Epithelial cell of prostate (primary cell): ENCODE measurements at regions not wholly inside any gene's neighbourhood (a gene's known extent, or its start where the extent isn't known, plus 50 kb on each side); places are given as distances from the start of the nearest gene placed in this dataset.

Experiments used
- DNase-seq: peaks from one replicate; pipeline ENCODE4 v3.0.0-alpha.2; 2011; ENCODE audit warnings: low read depth, low spot score
- H3K27ac ChIP-seq: fragments of 450-650 bp; 2 replicates; pipeline ENCODE4 v1.5.1; 2017; ENCODE audit warnings: mild to moderate bottlenecking

- H3K27ac ChIP-seq, result no peak overlapping the region
- DNase-seq, result no peak
Measured at GRCh38 chr17:12362853-12363455, 302.7 kb upstream of the MYOCD start.

DNA sequence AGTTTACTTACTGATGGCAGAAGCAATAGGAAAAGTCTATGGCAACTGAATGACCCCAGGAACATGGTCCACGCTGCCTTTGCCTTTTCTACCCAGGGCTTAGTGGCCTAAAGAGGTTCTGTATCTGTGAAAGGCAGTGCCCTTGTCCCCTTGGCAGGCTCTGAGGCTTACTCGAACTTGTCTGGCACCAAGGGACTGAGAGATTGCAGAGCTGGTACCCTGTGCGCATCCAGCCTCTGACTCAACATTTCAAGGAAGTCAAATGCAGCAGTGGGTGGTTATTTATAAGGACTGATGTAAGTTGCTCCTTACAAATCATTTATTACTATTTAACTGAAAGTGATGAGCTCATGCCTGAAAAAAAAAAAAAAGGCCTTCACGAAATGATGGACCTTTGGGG, 299.9 kb upstream of the MYOCD start:
- no peak overlapping the region for H3K27ac ChIP-seq
- no peak for DNase-seq

GRCh38 chr17:12369065-12369464, 296.6 kb upstream of the MYOCD start:
- DNase-seq, result no peak

GRCh38 chr17:12376276-12376675, 289.4 kb upstream of the MYOCD start:
- H3K27ac ChIP-seq, result no peak overlapping the region
- no peak for DNase-seq

More at GRCh38 chr17:12369065-12369464, 296.6 kb upstream of the MYOCD start:
- H3K27ac ChIP-seq, result no peak overlapping the region

DNA sequence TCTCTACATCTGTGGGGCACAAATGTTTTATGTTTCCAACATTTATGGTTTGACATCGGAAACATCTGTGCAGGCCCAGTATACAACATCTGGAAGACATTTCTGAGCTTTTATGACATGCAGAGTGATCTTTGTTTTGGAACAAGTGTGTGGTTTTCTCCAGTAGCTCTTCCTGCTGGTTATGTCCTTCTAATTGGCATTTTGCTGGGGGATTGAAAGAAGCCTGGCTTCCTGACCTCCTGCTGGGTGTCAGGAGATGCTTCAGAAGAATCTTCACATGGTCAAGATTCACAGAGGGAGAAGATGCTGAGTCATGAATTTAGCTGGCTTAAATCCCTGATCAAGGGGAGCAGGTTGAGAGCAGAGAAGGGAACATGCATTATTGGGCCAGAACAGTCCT, 279.5 kb upstream of the MYOCD start:
- H3K27ac ChIP-seq, result no peak overlapping the region
- DNase-seq, result no peak

- no peak overlapping the region for H3K27ac ChIP-seq
- DNase-seq, result no peak
Measured at GRCh38 chr17:12388226-12388625, 277.5 kb upstream of the MYOCD start.

DNA sequence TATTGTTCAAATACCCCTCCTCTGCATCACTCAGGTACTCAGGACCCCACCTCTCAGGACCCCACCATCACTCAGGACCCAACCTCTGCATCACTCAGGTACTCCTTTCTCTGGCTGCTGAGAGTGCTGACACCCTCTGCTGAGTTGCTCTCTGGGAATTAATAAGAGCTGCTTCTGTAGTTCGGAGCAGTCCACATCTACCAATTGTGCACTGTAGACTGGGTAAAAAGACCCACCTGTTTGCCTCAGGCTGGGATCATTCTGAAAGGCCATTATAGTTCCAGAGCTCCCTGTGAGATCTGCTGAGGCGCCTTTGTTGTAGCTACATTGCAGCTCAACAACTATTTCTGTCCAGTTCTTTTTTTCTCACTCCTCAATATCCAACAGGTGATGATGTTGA, 276.3 kb upstream of the MYOCD start:
- H3K27ac ChIP-seq, result no peak overlapping the region
- DNase-seq, result no peak

GRCh38 chr17:12390631-12391030, 275.1 kb upstream of the MYOCD start:
- no peak for DNase-seq
- no peak overlapping the region for H3K27ac ChIP-seq

GRCh38 chr17:12391468-12391867, 274.2 kb upstream of the MYOCD start:
- DNase-seq, result no peak
- no peak overlapping the region for H3K27ac ChIP-seq

DNA sequence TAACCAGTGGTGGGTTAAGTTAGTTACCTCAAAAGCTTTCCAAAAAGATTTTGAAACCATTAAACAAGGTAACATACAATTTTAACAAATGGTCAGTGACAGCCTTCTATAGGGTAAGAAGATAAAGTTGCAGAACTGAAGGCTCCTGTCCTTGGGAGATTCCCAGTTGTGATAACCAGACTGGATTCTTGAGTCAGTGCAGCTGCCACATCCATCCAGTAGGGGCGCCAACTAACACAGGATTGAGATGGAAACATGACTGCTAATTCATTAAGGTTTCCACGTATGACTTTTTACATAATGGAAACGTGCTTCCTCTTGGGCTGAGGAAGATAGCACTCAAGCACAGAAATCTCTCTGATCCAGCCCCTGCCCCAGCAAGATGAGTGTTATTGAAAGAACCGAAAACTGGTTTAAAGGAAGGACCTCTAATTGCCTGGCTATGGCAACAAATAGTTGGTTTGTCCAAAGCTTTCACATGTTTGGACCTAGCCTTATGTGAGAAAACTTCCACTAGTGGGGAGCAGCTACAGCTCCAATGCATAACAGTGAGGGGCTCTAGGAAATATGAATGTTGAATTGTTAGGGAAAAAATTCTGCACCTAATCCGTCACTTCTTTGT, 269.8 kb upstream of the MYOCD start:
- no peak overlapping the region for H3K27ac ChIP-seq
- DNase-seq, result no peak

DNA sequence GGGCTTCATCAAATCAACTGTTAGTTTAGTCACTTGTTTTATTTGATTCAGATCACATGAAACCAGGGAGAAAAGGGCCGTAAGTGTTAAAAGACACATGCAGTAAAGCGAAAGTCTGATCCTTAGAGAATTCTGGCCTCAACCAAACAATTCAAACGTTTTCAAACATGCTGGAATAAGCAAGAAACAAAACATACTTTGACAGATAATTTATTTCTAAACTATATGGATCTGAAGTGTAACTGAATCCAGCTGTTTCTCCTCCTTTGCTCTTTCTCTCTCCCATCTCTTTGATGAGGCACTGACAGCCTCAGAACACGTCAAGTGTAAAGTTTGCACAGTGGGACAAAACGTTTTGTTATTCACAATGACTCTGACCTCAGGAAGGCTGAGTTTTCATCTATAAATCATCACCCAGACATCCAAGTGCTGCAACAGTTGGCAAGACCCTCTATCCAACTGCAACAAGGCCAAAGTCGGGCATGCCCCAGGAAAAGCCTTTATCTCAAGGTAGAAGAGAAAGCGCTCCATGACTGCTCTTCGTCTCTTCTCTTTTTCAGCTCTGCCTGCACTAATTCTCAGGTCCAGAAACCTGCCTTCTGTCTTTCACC, 267.1 kb upstream of the MYOCD start:
- H3K27ac ChIP-seq, result no peak overlapping the region
- no peak for DNase-seq

DNA sequence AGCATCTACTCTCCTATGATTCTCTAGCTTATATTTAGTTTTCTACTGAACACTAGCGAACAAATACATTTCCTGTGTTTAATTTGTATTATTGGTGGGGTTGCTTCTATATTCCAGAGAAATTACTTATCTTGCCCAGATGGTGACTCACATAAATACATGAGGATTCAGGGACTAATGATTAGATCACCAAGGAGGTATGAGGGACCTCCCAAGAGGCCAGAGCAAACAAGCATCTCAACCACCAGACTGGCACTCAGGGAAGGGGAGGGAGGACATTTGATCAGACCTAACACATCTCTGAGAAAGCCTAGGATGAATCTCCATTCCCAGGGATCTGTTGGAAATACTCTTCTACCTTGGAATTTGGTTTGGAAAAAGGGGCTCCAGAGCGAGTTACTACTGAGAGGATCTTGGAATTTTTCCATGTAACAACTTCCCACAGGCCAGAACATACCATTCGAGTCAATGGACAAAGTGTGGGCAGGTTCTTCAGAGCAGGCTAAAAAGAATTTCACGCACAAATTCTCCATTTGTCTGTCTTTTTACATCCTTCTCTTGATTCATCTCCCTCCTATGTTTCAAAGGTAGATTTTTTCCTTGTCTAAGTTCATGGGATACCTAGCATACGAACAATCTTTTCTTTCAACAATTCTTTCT, 262.6 kb upstream of the MYOCD start:
- H3K27ac ChIP-seq, result no peak overlapping the region
- DNase-seq, result no peak

DNA sequence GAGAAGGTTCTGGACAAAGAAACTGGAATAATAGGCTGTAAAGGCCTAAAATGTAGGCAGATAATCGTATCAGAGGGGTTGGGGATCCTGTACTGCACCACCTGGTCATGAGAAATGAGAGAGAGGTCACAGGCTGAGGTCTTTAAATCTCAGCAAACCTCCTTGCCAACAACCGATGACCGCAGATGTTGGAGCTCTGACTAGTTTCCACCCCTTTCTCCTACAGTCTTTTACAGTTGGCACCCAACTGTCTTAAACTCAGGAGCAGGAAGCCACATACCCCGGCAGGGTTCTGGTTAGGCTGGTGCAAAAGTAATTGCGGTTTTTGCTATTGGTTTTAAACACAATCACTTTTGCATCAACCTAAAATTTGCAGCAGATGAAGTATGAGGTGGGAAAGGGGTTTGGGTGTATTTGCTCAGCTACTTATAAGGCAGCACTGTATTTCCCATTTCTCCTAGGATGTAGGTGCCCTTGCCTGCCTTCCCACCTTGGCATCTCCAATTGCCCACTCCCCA, 261.8 kb upstream of the MYOCD start:
- no peak for DNase-seq
- no peak overlapping the region for H3K27ac ChIP-seq

DNA sequence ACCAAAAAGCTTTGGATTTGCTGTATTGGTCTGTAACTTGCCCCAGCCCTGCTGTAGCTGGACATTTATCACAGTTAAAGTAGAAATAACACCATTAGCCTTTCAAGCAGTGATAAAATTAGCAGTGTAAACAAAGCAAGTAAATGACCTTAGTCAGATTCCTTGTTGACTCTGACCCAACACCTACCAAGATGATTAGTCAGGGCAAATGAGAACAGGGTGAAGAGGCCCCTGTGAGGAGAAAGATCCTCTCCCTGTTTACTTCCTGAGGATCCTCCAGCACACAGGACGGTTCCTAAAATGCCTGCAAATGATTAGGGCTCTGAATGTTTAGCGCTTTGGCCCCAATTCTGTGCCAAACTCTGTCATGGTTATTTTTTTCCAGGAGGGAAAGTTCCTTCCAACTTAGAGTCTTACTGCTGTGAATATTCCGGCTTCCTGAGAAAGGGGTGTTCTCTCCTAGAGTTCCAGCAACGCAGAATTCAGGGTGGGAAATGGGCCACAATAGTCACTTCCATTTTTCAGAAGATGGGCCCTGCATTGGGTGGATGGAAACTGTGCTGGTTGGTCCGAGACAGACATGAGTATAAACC, 259.0 kb upstream of the MYOCD start:
- no peak overlapping the region for H3K27ac ChIP-seq
- no peak for DNase-seq

GRCh38 chr17:12407495-12408252, 258.0 kb upstream of the MYOCD start:
- H3K27ac ChIP-seq, result no peak overlapping the region
- no peak for DNase-seq

GRCh38 chr17:12409082-12409481, 256.6 kb upstream of the MYOCD start:
- no peak overlapping the region for H3K27ac ChIP-seq
- DNase-seq, result no peak

- DNase-seq, result no peak
Measured at GRCh38 chr17:12410717-12411116, 255.0 kb upstream of the MYOCD start.

DNA sequence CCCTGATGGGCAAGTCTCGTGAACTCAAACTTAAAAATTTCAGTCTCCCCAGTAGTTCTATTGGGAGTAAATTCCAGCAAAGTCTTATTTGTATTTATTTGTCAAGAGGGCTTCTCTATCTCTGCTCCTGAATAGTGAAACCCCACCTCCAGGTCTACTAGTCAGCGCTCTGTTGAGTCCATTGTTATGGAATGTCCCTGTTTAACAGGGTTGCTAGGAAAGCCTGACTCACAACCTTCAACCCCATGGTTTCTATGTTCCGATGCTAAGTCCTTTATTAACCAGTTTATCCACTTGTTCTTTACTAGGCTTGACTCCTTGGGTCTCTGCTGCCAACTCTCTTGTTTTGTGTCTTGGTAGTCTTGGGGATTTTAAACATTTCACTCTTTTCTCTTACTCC, 250.7 kb upstream of the MYOCD start:
- no peak overlapping the region for H3K27ac ChIP-seq
- DNase-seq, result peak; percentile 31

More at GRCh38 chr17:12410717-12411116, 255.0 kb upstream of the MYOCD start:
- no peak overlapping the region for H3K27ac ChIP-seq

GRCh38 chr17:12421077-12421476, 244.6 kb upstream of the MYOCD start:
- DNase-seq, result no peak
- no peak overlapping the region for H3K27ac ChIP-seq

- no peak overlapping the region for H3K27ac ChIP-seq
- no peak for DNase-seq
Measured at GRCh38 chr17:12421646-12422306, 243.9 kb upstream of the MYOCD start.
